Fibroblast of the aortic adventitia (primary cell): ENCODE measurements at regions not wholly inside any gene's neighbourhood (a gene's known extent, or its start where the extent isn't known, plus 50 kb on each side); places are given as distances from the start of the nearest gene placed in this dataset.

Source experiments
- DNase-seq: peaks from one replicate; pipeline ENCODE4 v3.0.0-alpha.2; 2010; ENCODE audit warnings: low read depth
- H3K4me3 ChIP-seq: 2 replicates; pipeline ENCODE4 v1.5.1; 2011; ENCODE audit warnings: low read depth, mild to moderate bottlenecking, control low read depth, low read length, moderate library complexity
- TF ChIP-seq, protein P1 (sequence below): IDR thresholded peaks from 2 replicates; pipeline ENCODE4 v1.5.1; 2011; ENCODE audit warnings: mild to moderate bottlenecking, low read length, control low read depth, inconsistent platforms; ENCODE audit not compliant: insufficient read depth

DNA sequence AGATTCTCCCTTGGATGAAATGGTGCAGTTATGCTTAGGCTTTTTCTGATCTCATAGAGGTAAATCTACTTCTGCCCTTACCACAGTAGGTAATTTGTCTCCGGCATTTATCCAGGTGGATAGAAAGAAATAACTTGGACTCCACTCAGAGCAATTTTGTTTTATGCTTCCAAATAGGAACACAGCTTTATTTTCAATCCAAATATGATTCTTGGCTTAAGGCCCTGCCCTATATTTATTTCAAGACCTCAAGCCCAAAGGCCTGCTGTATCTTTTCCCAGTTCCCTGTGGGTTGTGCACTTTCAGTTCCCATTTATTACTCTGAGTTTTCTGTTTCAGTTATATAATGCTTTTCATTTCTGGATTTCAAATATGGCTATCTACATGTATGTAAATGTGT lies 274.2 kb upstream of the SMC2 start:
- no peak for DNase-seq
- H3K4me3 ChIP-seq = no peak overlapping the region
- TF ChIP-seq, protein P1, sequence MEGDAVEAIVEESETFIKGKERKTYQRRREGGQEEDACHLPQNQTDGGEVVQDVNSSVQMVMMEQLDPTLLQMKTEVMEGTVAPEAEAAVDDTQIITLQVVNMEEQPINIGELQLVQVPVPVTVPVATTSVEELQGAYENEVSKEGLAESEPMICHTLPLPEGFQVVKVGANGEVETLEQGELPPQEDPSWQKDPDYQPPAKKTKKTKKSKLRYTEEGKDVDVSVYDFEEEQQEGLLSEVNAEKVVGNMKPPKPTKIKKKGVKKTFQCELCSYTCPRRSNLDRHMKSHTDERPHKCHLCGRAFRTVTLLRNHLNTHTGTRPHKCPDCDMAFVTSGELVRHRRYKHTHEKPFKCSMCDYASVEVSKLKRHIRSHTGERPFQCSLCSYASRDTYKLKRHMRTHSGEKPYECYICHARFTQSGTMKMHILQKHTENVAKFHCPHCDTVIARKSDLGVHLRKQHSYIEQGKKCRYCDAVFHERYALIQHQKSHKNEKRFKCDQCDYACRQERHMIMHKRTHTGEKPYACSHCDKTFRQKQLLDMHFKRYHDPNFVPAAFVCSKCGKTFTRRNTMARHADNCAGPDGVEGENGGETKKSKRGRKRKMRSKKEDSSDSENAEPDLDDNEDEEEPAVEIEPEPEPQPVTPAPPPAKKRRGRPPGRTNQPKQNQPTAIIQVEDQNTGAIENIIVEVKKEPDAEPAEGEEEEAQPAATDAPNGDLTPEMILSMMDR = no peak

DNA sequence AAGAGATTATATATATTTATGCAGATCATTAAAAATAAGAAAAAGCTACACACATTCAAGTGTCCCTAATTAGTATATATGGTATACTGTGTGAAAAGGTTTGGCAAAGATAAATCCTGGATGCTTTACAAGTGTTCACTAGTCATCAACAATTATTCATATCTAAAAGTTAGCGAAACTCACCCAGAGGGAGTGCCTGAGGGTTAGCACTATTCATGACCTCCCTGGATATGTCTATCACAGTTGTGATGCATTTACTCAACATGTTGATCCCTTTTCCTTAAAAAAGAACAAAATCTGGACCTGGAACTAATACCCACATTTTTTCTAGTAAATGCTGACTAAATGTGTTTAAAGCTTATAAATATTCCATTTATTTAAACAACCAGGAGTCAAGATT lies 273.0 kb upstream of the SMC2 start:
- TF ChIP-seq, protein P1 = no peak
- no peak overlapping the region for H3K4me3 ChIP-seq

DNA sequence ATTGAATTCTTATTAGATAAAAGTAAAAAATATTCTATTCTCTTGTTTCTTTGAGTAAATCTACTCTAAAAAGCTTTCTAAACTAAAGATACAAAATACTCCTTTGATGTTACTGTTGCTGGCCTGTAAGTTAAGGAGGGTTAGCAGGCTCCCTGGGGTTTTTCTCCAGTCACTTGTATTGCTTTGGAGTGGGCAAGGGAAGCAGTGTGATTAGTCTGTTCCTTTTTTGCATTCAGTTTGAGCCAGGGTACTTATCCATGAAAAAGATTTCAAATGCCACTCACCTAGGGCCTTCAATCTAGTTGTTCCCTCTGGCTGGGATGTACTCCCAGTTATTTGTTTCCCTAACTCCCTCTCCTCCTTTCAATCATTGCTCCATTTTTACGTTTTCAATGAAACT lies 256.2 kb upstream of the SMC2 start:
- TF ChIP-seq, protein P1 = no peak
- no peak for DNase-seq
- no peak overlapping the region for H3K4me3 ChIP-seq

More for the DNA sequence above, 273.0 kb upstream of the SMC2 start:
- DNase-seq = no peak

DNA sequence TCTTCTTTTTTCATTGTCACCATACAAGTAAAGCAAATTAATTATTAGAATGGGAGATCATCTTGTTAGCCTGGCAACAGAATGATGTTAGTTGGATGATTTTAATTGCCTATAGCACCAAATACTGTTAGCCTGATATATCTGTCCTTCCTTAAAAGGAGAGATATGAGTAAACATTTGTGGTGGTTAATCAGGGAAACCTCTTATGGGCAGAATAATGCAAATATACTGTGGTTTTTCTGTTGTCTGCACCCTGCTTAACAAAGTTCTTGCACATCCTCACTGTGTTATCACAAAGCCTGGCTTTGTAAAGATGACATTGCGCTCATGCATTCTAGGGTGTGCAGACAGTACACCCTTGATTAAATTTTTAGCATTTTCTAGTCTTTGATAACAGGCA lies 254.9 kb upstream of the SMC2 start:
- no peak overlapping the region for H3K4me3 ChIP-seq
- TF ChIP-seq, protein P1 = no peak

DNA sequence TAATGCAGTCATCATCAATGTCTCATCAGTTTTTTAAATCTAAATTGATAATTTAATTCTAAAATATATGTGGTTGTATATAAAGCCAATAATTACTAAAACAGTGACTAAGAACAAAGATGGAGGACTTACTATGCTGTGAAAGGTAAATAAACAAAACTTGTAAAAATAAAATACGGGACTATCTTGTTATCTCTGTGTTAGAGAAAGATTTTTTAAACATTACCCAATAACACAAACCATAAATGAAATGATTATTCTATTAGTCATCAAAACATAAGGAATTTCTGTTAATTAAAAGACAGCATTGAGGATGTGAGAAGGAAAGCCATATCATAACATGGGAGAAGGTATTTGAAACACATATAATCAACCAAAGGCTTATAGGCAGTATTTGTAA lies 226.2 kb upstream of the SMC2 start:
- DNase-seq = no peak
- TF ChIP-seq, protein P1 = no peak
- H3K4me3 ChIP-seq = no peak overlapping the region

More for the DNA sequence above, 254.9 kb upstream of the SMC2 start:
- no peak for DNase-seq

DNA sequence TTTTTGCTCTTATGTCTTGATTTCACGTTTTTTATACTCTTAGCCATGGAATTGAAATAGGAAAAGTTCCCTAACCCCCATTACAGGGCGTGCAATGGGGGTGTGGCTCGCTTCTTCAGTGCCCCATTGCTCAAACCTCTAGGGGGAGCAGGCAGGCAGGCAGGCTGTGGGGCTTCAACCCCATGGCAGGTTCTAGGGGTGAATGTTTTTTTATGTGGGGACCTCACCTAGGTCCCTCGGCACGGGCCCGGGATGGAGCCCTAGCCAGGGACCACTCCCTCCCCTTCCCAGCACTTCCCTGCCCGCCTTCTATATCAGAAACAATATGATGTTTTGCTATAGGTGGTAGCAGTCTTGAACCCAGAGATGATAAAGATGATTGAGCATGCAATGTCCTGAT lies 221.3 kb upstream of the SMC2 start:
- TF ChIP-seq, protein P1 = no peak
- no peak for DNase-seq
- no peak overlapping the region for H3K4me3 ChIP-seq

DNA sequence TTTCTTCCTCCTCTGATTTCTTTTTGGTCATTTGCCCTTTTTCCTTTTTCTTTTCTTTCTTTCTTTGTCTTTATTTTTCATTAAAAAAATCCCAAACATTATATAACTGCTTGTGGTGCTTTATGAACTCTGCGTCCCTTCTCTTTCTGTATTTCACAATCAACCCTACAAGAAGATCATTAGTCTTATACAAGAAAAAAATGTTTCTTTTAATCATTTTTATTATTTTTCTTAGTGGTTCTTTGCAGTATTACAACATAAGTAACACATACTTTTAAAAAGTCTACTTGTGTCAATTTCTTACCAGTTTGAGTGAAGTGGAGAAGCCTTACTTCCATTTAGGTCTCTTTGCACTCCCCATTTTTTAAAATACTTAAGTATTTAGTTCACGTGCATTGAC lies 212.7 kb upstream of the SMC2 start:
- no peak for DNase-seq
- H3K4me3 ChIP-seq = no peak overlapping the region
- TF ChIP-seq, protein P1 = no peak
